Activated B cell treated with CpG ODN at 0.5 μM for 24 hours (primary cell): ENCODE measurements at regions not wholly inside any gene's neighbourhood (a gene's known extent, or its start where the extent isn't known, plus 50 kb on each side); places are given as distances from the start of the nearest gene placed in this dataset.
A peak's percentile ranks its signal among the peaks of the same experiment; 100 is the strongest.

ENCODE experiments used
- ATAC-seq: fragments of 200-7000 bp; cut with Tn5 transposase; one replicate; pipeline ENCODE4 v1.10.0; 2021; ENCODE audit warnings: low read depth, mild to moderate bottlenecking, moderate library complexity
- CTCF ChIA-PET: fragments of 350-600 bp; sonication (Branson Sonifier 250); formaldehyde crosslinking; loops from one replicate; lab custom pipeline; 2021; ENCODE audit warnings: antibody characterized with exemption; lab: Charles Lee
- POLR2A ChIA-PET: fragments of 350-600 bp; sonication (Branson Sonifier 250); formaldehyde crosslinking; loops from one replicate; lab custom pipeline; 2021; ENCODE audit warnings: antibody characterized with exemption; lab: Charles Lee
- DNase-seq: peaks from one replicate; pipeline ENCODE4 v3.0.0; 2022
- H3K27ac Mint-ChIP-seq: one replicate; pipeline ENCODE4 v1.8.0; 2020; ENCODE audit warnings: mixed read lengths
- H3K27me3 Mint-ChIP-seq: one replicate; pipeline ENCODE4 v1.8.0; 2021; ENCODE audit warnings: mixed read lengths
- H3K36me3 Mint-ChIP-seq: one replicate; pipeline ENCODE4 v1.8.0; 2021; ENCODE audit warnings: low read depth, mixed read lengths
- H3K4me1 Mint-ChIP-seq: one replicate; pipeline ENCODE4 v1.8.0; 2021; ENCODE audit warnings: mixed read lengths
- H3K4me3 Mint-ChIP-seq: one replicate; pipeline ENCODE4 v1.8.0; 2020; ENCODE audit warnings: mild to moderate bottlenecking, mixed read lengths
- H3K9me3 Mint-ChIP-seq: one replicate; pipeline ENCODE4 v1.8.0; 2020; ENCODE audit warnings: mixed read lengths
- CTCF ChIP-seq: fragments of 200-600 bp; IDR thresholded peaks from one replicate; pipeline ENCODE4 v1.8.0; 2022; ENCODE audit warnings: antibody characterized with exemption, mild to moderate bottlenecking
- intact Hi-C: fragments of 100-400 bp; cut with micrococcal nuclease; formaldehyde crosslinking; loops from one replicate; pipeline ENCODE4 v1.15.1; 2024

DNA sequence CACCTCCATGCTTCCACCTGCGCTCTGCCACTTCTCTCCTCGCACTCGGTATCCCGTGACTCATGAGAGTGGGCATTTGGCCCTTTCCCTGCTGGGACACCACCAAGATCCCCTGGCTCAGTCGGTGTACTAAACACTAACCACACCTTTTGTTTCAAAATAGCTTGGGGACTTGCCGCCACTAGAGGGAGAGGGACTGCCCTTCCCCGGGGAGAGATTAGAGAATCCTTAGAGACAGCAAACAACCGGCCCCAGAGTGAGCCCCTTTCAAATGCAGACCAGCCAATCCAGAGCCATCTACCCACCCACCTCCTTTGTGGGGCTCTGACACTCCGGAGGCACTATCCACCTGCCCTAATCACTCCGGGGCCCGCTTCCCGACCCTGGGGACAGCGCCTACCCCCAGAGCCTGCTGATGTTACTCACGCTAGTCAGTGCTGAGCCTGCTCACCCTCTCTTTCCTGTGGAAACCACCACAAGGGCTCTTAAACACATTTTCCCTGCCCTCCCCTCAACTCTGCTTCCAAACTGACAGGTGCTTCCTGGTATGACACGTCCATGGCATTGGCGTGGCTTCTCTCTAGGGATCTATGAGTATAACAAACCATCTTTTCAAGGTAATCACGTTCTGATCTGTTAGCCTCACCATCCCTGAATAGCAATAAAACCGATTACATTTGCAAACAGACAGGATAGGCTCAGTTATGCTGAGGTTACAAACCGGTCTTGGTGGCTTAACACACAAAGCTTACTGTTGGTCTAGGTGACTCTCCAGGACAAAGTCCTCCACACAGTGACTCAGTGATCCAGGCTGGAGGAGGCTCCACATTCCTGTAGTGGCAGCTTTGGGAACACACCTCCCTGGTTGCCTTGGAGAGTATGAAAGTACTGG, 180.1 kb upstream of the MVB12B start:
- Mint-ChIP-seq H3K27ac (peak overlapping the region; percentile 62), H3K4me1 (peaks cover 23% of the 10 kb centered on the region), H3K9me3 (no peaks in the 10 kb centered on the region), H3K4me3 (peak overlapping the region; percentile 70), H3K36me3 (no peaks in the 10 kb centered on the region), H3K27me3 (peaks cover 31% of the 10 kb centered on the region)
- ATAC-seq (peak; percentile 76), DNase-seq (peak; percentile 40)
- TF ChIP-seq CTCF, result no peak
- intact Hi-C loops, result loop anchor here (1.0 to 10.0 kb wide), 3 partner anchors 83 to 345 kb away; no protein-coding TSS in a partner anchor
- CTCF ChIA-PET, result interaction anchor here (0.9 to 1.1 kb wide), 3 partner anchors 252 to 739 kb away, joined by 3 to 5 read pairs (median 4); no protein-coding TSS in a partner anchor
- POLR2A ChIA-PET, result no interaction called here

DNA sequence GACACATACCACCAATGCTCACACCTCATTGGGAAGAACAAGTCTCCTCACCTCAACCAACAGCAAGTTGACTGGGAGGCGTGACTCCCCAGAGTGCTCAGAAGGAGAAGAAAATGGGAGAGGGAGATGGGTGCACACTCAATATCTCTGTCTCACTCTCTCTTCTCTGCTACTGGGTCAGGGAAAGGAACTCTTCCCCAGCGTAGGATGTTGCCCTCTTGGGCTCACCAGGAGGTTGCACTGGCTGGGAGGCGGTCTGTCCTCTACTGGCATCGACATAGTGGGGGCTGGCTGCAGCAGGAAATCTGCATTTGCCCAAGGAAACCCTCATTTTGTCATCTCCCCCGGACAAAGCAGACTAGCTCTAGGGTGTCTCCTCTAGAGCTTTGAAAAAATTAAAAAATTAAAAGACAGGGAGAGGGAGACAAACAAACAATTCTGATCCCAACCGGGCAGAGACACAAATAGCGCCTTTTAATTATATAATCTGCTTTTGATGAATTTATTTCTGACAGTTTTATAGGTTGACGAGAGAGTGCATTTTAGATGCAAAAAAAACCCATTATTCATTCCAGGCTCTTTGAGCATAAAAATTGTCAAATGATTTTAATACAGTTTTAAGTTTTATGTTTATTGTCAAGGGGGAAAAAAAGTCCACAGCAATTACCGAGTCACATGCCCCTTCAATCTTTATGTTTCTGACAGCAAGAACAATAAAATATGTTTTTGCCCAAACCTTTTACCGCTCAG, 179.3 kb upstream of the MVB12B start:
- H3K36me3 Mint-ChIP-seq, result no peaks in the 10 kb centered on the region
- intact Hi-C loops, result loop anchor here (10.0 kb wide), 1 partner anchor 247 kb away; no protein-coding TSS in a partner anchor
- no peaks in the 10 kb centered on the region for H3K9me3 Mint-ChIP-seq
- peaks cover 31% of the 10 kb centered on the region for H3K27me3 Mint-ChIP-seq
- POLR2A ChIA-PET, result no interaction called here
- no peak overlapping the region for H3K4me3 Mint-ChIP-seq
- no peak overlapping the region for H3K27ac Mint-ChIP-seq
- peaks cover 23% of the 10 kb centered on the region for H3K4me1 Mint-ChIP-seq
- ATAC-seq, result no peak
- no peak for TF ChIP-seq CTCF
- CTCF ChIA-PET, result no interaction called here
- DNase-seq, result no peak

- DNase-seq, result no peak
- intact Hi-C loops, result loop anchor here (10.0 kb wide), 1 partner anchor 247 kb away; no protein-coding TSS in a partner anchor
- no peak overlapping the region for H3K4me3 Mint-ChIP-seq
- no peak for TF ChIP-seq CTCF
- H3K27ac Mint-ChIP-seq, result no peak overlapping the region
- ChIA-PET CTCF (no interaction called here), POLR2A (no interaction called here)
- H3K9me3 Mint-ChIP-seq, result no peaks in the 10 kb centered on the region
- H3K27me3 Mint-ChIP-seq, result peaks cover 27% of the 10 kb centered on the region
- no peak for ATAC-seq
- peaks cover 23% of the 10 kb centered on the region for H3K4me1 Mint-ChIP-seq
- H3K36me3 Mint-ChIP-seq, result no peaks in the 10 kb centered on the region
Measured at GRCh38 chr9:126147936-126148870, 178.4 kb upstream of the MVB12B start.

GRCh38 chr9:126148994-126149393, 177.6 kb upstream of the MVB12B start:
- Mint-ChIP-seq H3K27ac (no peak overlapping the region), H3K4me1 (peaks cover 23% of the 10 kb centered on the region), H3K9me3 (no peaks in the 10 kb centered on the region), H3K36me3 (no peaks in the 10 kb centered on the region), H3K27me3 (peaks cover 26% of the 10 kb centered on the region), H3K4me3 (no peak overlapping the region)
- DNase-seq (no peak), ATAC-seq (no peak)
- TF ChIP-seq CTCF, result no peak
- ChIA-PET CTCF (no interaction called here), POLR2A (no interaction called here)
- intact Hi-C loops, result loop anchor here (10.0 kb wide), 1 partner anchor 246 kb away; no protein-coding TSS in a partner anchor
